HEK293 (cell line): ENCODE measurements at regions not wholly inside any gene's neighbourhood (a gene's known extent, or its start where the extent isn't known, plus 50 kb on each side); places are given as distances from the start of the nearest gene placed in this dataset.

Experiments
- CTCF ChIA-PET: fragments of 350-600 bp; formaldehyde crosslinking; extraction: SDS; loops from one replicate; lab custom pipeline; 2021; ENCODE audit warnings: antibody characterized with exemption; lab: Yijun Ruan, JAX
- POLR2A ChIA-PET: fragments of 300-600 bp; formaldehyde crosslinking; extraction: SDS; loops from one replicate; lab custom pipeline; 2020; ENCODE audit warnings: antibody characterized with exemption, inconsistent platforms; lab: Yijun Ruan, JAX
- H3K27ac ChIP-seq: fragments of 200-500 bp; sonication (Bioruptor generic); 2 replicates; pipeline ENCODE4 v1.5.1; 2014; ENCODE audit warnings: low read depth, low read length, control low read depth, inconsistent platforms; ENCODE audit errors: extremely low read depth
- H3K36me3 ChIP-seq, 2 experiments: fragments of 200-500 bp in 1 of 2; sonication (Bioruptor generic) in 1 of 2; 1 replicate in 1 of 2; 2 replicates in 1 of 2; pipeline ENCODE4 v1.5.1; 2014 to 2017; ENCODE audit warnings: inconsistent platforms in 2 of 2, low read length in 2 of 2; ENCODE audit not compliant: control insufficient read depth in 2 of 2, insufficient read depth in 1 of 2
- H3K4me1 ChIP-seq: fragments of 200-500 bp; sonication (Bioruptor generic); 2 replicates; pipeline ENCODE4 v1.5.1; 2014; ENCODE audit warnings: mild to moderate bottlenecking, low read length, inconsistent platforms; ENCODE audit not compliant: control insufficient read depth, insufficient read depth
- H3K4me3 ChIP-seq: 2 replicates; pipeline ENCODE4 v1.5.1; 2011; ENCODE audit warnings: low read depth, mild to moderate bottlenecking, control low read depth, low read length, moderate library complexity
- H3K9me3 ChIP-seq: fragments of 200-500 bp; sonication (Bioruptor generic); 2 replicates; pipeline ENCODE4 v1.5.1; 2014; ENCODE audit warnings: low read depth, low read length, inconsistent platforms; ENCODE audit not compliant: control insufficient read depth, insufficient read depth
- GLI4 ChIP-seq: fragments of 450-650 bp; formaldehyde crosslinking; IDR thresholded peaks from 2 replicates; pipeline ENCODE4 v1.5.1; 2016; ENCODE audit warnings: missing biosample characterization, missing genetic modification characterization
- GLIS1 ChIP-seq: fragments of 450-650 bp; formaldehyde crosslinking; IDR thresholded peaks from 2 replicates; pipeline ENCODE4 v1.5.1; 2016; ENCODE audit warnings: missing biosample characterization, missing genetic modification characterization
- HOXC10 ChIP-seq: sonication (generic); formaldehyde crosslinking; IDR thresholded peaks from 2 replicates; pipeline ENCODE4 v1.8.1; 2023; ENCODE audit warnings: mild to moderate bottlenecking, missing genetic modification reagents
- KLF16 ChIP-seq: fragments of 450-650 bp; formaldehyde crosslinking; IDR thresholded peaks from 2 replicates; pipeline ENCODE4 v1.5.1; 2017; ENCODE audit warnings: missing biosample characterization, missing genetic modification characterization
- KLF17 ChIP-seq: fragments of 450-650 bp; formaldehyde crosslinking; IDR thresholded peaks from 2 replicates; pipeline ENCODE4 v1.5.1; 2016; ENCODE audit warnings: missing biosample characterization, missing genetic modification characterization
- KLF7 ChIP-seq: fragments of 450-650 bp; formaldehyde crosslinking; IDR thresholded peaks from 2 replicates; pipeline ENCODE4 v1.5.1; 2016; ENCODE audit warnings: missing biosample characterization, missing genetic modification characterization, borderline replicate concordance
- OVOL3 ChIP-seq: fragments of 450-650 bp; formaldehyde crosslinking; IDR thresholded peaks from 2 replicates; pipeline ENCODE4 v1.5.1; 2016; ENCODE audit warnings: missing biosample characterization, missing genetic modification characterization
- REPIN1 ChIP-seq: fragments of 450-650 bp; formaldehyde crosslinking; IDR thresholded peaks from 2 replicates; pipeline ENCODE4 v1.5.1; 2017; ENCODE audit warnings: missing biosample characterization, missing genetic modification characterization, low read depth
- ZEB2 ChIP-seq: fragments of 450-650 bp; formaldehyde crosslinking; IDR thresholded peaks from 2 replicates; pipeline ENCODE4 v1.5.1; 2016; ENCODE audit warnings: missing biosample characterization, missing genetic modification characterization
- ZFP41 ChIP-seq: fragments of 450-650 bp; formaldehyde crosslinking; IDR thresholded peaks from 2 replicates; pipeline ENCODE4 v1.5.1; 2016; ENCODE audit warnings: missing biosample characterization, missing genetic modification characterization, borderline replicate concordance
- ZNF16 ChIP-seq: fragments of 450-650 bp; formaldehyde crosslinking; IDR thresholded peaks from 2 replicates; pipeline ENCODE4 v1.5.1; 2016; ENCODE audit warnings: low read depth, missing biosample characterization, missing genetic modification characterization
- ZNF175 ChIP-seq: fragments of 450-650 bp; formaldehyde crosslinking; IDR thresholded peaks from 2 replicates; pipeline ENCODE4 v1.5.1; 2016; ENCODE audit warnings: missing biosample characterization, missing genetic modification characterization
- ZNF24 ChIP-seq: fragments of 450-650 bp; formaldehyde crosslinking; IDR thresholded peaks from 2 replicates; pipeline ENCODE4 v1.5.1; 2016; ENCODE audit warnings: missing biosample characterization, missing genetic modification characterization
- ZNF302 ChIP-seq: fragments of 450-650 bp; formaldehyde crosslinking; IDR thresholded peaks from 2 replicates; pipeline ENCODE4 v1.5.1; 2016; ENCODE audit warnings: missing biosample characterization, missing genetic modification characterization, low read depth
- ZNF37A ChIP-seq: fragments of 450-650 bp; IDR thresholded peaks from 2 replicates; pipeline ENCODE4 v1.5.1; 2018; ENCODE audit warnings: missing biosample characterization, missing genetic modification characterization
- ZNF426 ChIP-seq: fragments of 450-650 bp; formaldehyde crosslinking; IDR thresholded peaks from 2 replicates; pipeline ENCODE4 v1.5.1; 2017; ENCODE audit warnings: missing biosample characterization, missing genetic modification characterization, mild to moderate bottlenecking, inconsistent platforms, moderate library complexity
- ZNF510 ChIP-seq: fragments of 450-650 bp; formaldehyde crosslinking; IDR thresholded peaks from 2 replicates; pipeline ENCODE4 v1.5.1; 2018; ENCODE audit warnings: mild to moderate bottlenecking, missing genetic modification characterization, missing biosample characterization; ENCODE audit not compliant: insufficient replicate concordance
- ZNF548 ChIP-seq: fragments of 450-650 bp; formaldehyde crosslinking; IDR thresholded peaks from 2 replicates; pipeline ENCODE4 v1.5.1; 2016; ENCODE audit warnings: missing biosample characterization, missing genetic modification characterization
- ZNF571 ChIP-seq: fragments of 450-650 bp; formaldehyde crosslinking; IDR thresholded peaks from 2 replicates; pipeline ENCODE4 v1.5.0; 2017; ENCODE audit warnings: missing biosample characterization, missing genetic modification characterization
- ZNF670 ChIP-seq: fragments of 450-650 bp; formaldehyde crosslinking; IDR thresholded peaks from 2 replicates; pipeline ENCODE4 v1.5.1; 2016; ENCODE audit warnings: missing biosample characterization, missing genetic modification characterization, low read depth
- ZNF692 ChIP-seq: fragments of 450-650 bp; formaldehyde crosslinking; IDR thresholded peaks from 2 replicates; pipeline ENCODE4 v1.5.1; 2016; ENCODE audit warnings: missing biosample characterization, missing genetic modification characterization
- ZNF785 ChIP-seq: fragments of 450-650 bp; formaldehyde crosslinking; IDR thresholded peaks from 2 replicates; pipeline ENCODE4 v1.5.1; 2016; ENCODE audit warnings: missing biosample characterization, missing genetic modification characterization
- ZNF830 ChIP-seq: fragments of 450-650 bp; IDR thresholded peaks from 2 replicates; pipeline ENCODE4 v1.5.0; 2018; ENCODE audit warnings: missing biosample characterization, missing genetic modification characterization, low read depth, mild to moderate bottlenecking, moderate library complexity
- TF ChIP-seq, protein P1 (sequence below): fragments of 450-650 bp; formaldehyde crosslinking; IDR thresholded peaks from 2 replicates; pipeline ENCODE4 v1.5.1; 2016; ENCODE audit warnings: missing biosample characterization, missing genetic modification characterization
- TF ChIP-seq, protein P2 (sequence below): fragments of 450-650 bp; formaldehyde crosslinking; IDR thresholded peaks from 2 replicates; pipeline ENCODE4 v1.5.1; 2016; ENCODE audit warnings: missing biosample characterization, missing genetic modification characterization
- TF ChIP-seq, protein P3 (sequence below): fragments of 450-650 bp; formaldehyde crosslinking; IDR thresholded peaks from 2 replicates; pipeline ENCODE4 v1.5.1; 2016; ENCODE audit warnings: missing biosample characterization, missing genetic modification characterization

DNA sequence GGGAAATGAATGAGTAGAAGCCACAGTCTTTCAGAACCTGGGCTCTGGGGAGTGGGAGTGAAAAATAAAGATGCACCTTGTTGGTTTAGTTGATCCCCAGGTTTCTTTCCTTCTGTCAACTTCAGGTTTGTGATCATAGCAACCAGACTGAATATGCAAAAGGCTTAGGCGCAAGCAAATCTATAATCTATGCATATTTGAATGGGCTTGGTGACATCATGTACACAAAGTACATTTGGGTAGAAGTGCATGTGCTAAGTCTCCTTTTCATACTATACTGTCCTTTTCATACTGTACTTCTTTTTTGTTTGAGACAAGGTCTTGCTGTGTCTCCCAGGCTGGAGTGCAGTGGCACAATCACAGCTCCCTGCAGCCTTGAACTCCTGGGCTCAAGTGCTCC lies 132.4 kb upstream of the C2CD4B start (continued):
- no peak for TF ChIP-seq KLF17 (tag by site-specific recombination)

DNA sequence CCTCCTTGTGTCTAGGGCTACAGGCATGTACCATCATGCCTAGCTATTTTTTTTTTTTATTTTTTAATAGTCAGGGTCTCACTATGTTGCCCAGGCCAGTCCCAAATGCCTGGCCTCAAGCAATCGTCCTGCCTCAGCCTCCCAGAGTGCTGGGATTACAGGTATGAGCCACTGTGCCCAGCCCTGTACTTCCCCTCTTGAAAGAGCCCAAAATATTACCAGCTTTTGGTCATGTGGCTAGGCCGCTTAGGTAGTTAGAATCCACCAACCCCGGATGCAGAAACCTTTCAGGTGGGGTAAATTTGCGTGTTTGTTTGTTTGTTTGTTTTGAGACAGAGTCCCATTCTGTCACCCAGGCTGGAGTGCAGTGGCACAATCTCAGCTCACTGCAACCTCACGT lies 132.8 kb upstream of the C2CD4B start:
- no peak overlapping the region for H3K4me3 ChIP-seq
- ChIA-PET CTCF (interaction anchor here (0.6 to 0.7 kb wide), 2 partner anchors 170 to 211 kb away, joined by 3 to 8 read pairs; no protein-coding TSS in a partner anchor), POLR2A (no interaction called here)
- H3K27ac ChIP-seq, result no peak overlapping the region
- no peak for TF ChIP-seq KLF7
- TF ChIP-seq ZNF571 (tag by site-specific recombination), result no peak
- no peak for TF ChIP-seq ZNF692 (tag by site-specific recombination)
- TF ChIP-seq ZNF37A (tag by site-specific recombination), result no peak
- no peak for TF ChIP-seq ZNF548 (tag by site-specific recombination)
- no peak for TF ChIP-seq ZNF302 (tag by site-specific recombination)
- no peak for TF ChIP-seq ZNF785 (tag by site-specific recombination)
- no peak for TF ChIP-seq ZNF670 (tag by site-specific recombination)
- TF ChIP-seq ZNF175 (tag by site-specific recombination), result no peak
- TF ChIP-seq HOXC10 (CRISPR knock-in tag), result no peak
- TF ChIP-seq ZNF426 (tag by site-specific recombination), result no peak
- TF ChIP-seq REPIN1 (tag by site-specific recombination), result no peak
- no peak for TF ChIP-seq OVOL3 (tag by site-specific recombination)
- TF ChIP-seq ZNF830 (tag by site-specific recombination), result no peak
- TF ChIP-seq, all 188 proteins: peak for 0
- H3K36me3 ChIP-seq, result no peaks in the 10 kb centered on the region
- H3K4me1 ChIP-seq, result no peaks in the 10 kb centered on the region
- no peaks in the 10 kb centered on the region for H3K9me3 ChIP-seq

DNA sequence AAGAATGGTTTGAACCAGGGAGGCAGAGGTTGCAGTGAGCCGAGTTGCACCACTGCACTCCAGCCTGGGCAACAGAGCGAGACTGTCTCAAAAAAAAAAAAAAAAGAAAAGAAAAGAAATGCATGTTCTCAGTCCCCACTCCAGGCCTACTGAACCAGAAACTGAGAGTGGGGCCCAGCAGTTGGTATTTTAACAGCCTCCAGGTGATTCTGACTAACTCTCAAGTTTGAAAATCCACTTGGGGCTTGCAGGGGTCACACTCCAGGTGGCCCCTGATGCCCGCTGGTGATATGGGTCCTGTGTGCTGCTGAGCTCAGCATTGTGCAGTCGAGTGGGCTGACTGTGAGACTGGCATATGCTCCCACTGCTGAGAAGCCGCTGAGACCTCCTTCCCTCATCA lies 133.7 kb upstream of the C2CD4B start:
- CTCF ChIA-PET, result no interaction called here
- no peaks in the 10 kb centered on the region for H3K4me1 ChIP-seq
- H3K27ac ChIP-seq, result no peak overlapping the region
- no peaks in the 10 kb centered on the region for H3K36me3 ChIP-seq
- no peak overlapping the region for H3K4me3 ChIP-seq
- POLR2A ChIA-PET, result no interaction called here
- no peaks in the 10 kb centered on the region for H3K9me3 ChIP-seq
- no peak for TF ChIP-seq ZFP41 (tag by site-specific recombination)
- TF ChIP-seq ZEB2 (tag by site-specific recombination), result no peak
- TF ChIP-seq, protein P1, sequence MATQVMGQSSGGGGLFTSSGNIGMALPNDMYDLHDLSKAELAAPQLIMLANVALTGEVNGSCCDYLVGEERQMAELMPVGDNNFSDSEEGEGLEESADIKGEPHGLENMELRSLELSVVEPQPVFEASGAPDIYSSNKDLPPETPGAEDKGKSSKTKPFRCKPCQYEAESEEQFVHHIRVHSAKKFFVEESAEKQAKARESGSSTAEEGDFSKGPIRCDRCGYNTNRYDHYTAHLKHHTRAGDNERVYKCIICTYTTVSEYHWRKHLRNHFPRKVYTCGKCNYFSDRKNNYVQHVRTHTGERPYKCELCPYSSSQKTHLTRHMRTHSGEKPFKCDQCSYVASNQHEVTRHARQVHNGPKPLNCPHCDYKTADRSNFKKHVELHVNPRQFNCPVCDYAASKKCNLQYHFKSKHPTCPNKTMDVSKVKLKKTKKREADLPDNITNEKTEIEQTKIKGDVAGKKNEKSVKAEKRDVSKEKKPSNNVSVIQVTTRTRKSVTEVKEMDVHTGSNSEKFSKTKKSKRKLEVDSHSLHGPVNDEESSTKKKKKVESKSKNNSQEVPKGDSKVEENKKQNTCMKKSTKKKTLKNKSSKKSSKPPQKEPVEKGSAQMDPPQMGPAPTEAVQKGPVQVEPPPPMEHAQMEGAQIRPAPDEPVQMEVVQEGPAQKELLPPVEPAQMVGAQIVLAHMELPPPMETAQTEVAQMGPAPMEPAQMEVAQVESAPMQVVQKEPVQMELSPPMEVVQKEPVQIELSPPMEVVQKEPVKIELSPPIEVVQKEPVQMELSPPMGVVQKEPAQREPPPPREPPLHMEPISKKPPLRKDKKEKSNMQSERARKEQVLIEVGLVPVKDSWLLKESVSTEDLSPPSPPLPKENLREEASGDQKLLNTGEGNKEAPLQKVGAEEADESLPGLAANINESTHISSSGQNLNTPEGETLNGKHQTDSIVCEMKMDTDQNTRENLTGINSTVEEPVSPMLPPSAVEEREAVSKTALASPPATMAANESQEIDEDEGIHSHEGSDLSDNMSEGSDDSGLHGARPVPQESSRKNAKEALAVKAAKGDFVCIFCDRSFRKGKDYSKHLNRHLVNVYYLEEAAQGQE (tag by site-specific recombination), result no peak
- TF ChIP-seq GLI4 (tag by site-specific recombination), result no peak
- TF ChIP-seq, protein P2, sequence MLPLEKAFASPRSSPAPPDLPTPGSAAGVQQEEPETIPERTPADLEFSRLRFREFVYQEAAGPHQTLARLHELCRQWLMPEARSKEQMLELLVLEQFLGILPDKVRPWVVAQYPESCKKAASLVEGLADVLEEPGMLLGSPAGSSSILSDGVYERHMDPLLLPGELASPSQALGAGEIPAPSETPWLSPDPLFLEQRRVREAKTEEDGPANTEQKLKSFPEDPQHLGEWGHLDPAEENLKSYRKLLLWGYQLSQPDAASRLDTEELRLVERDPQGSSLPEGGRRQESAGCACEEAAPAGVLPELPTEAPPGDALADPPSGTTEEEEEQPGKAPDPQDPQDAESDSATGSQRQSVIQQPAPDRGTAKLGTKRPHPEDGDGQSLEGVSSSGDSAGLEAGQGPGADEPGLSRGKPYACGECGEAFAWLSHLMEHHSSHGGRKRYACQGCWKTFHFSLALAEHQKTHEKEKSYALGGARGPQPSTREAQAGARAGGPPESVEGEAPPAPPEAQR (tag by site-specific recombination), result no peak
- TF ChIP-seq, protein P3, sequence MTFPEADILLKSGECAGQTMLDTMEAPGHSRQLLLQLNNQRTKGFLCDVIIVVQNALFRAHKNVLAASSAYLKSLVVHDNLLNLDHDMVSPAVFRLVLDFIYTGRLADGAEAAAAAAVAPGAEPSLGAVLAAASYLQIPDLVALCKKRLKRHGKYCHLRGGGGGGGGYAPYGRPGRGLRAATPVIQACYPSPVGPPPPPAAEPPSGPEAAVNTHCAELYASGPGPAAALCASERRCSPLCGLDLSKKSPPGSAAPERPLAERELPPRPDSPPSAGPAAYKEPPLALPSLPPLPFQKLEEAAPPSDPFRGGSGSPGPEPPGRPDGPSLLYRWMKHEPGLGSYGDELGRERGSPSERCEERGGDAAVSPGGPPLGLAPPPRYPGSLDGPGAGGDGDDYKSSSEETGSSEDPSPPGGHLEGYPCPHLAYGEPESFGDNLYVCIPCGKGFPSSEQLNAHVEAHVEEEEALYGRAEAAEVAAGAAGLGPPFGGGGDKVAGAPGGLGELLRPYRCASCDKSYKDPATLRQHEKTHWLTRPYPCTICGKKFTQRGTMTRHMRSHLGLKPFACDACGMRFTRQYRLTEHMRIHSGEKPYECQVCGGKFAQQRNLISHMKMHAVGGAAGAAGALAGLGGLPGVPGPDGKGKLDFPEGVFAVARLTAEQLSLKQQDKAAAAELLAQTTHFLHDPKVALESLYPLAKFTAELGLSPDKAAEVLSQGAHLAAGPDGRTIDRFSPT (tag by site-specific recombination), result no peak
- no peak for TF ChIP-seq ZNF510
- no peak for TF ChIP-seq GLIS1 (tag by site-specific recombination)
- TF ChIP-seq ZNF16 (tag by site-specific recombination), result no peak
- TF ChIP-seq KLF7, result no peak
- TF ChIP-seq KLF16 (tag by site-specific recombination), result no peak
- no peak for TF ChIP-seq ZNF24 (tag by site-specific recombination)
- no peak for TF ChIP-seq ZNF426 (tag by site-specific recombination)
